Breast epithelium (tissue), 4 donors: ENCODE measurements at regions not wholly inside any gene's neighbourhood (a gene's known extent, or its start where the extent isn't known, plus 50 kb on each side); places are given as distances from the start of the nearest gene placed in this dataset.

Experiments used
- DNase-seq, 2 donors: peaks; one replicate each; pipeline ENCODE4 v3.0.0-alpha.2; 2019; ENCODE audit warnings: low spot score in 2 of 2
- H3K27ac ChIP-seq, 2 donors: fragments of 200-600 bp; sonication (generic) in 1 of 2; one replicate each; pipeline ENCODE4 v1.5.1; 2016 to 2019; ENCODE audit warnings: mild to moderate bottlenecking in 1 of 2
- H3K27me3 ChIP-seq, 2 donors: fragments of 200-600 bp; sonication (generic) in 1 of 2; one replicate each; pipeline versions ENCODE4 v1.5.1 to v1.6.0; 2017 to 2019; ENCODE audit warnings: control low read depth in 1 of 2, mild to moderate bottlenecking in 1 of 2
- H3K36me3 ChIP-seq: fragments of 200-600 bp; one replicate; pipeline ENCODE4 v1.5.1; 2019
- H3K4me1 ChIP-seq, 2 donors: fragments of 200-600 bp; sonication (generic); one replicate each; pipeline ENCODE4 v1.5.1; 2016 to 2019; ENCODE audit warnings: control low read depth in 1 of 2
- H3K4me3 ChIP-seq, 3 donors: fragments of 200-600 bp; sonication (generic); 1 replicate in 2 of 3; 2 replicates in 1 of 3; pipeline ENCODE4 v1.5.1; 2016 to 2019; ENCODE audit warnings: mild to moderate bottlenecking in 3 of 3, moderate library complexity in 2 of 3
- H3K9me3 ChIP-seq, 2 donors: fragments of 200-600 bp; sonication (generic) in 1 of 2; one replicate each; pipeline ENCODE4 v1.5.1; 2016 to 2019; ENCODE audit warnings: control low read depth in 1 of 2
- CTCF ChIP-seq, 3 donors: fragments of 450-650 bp; IDR thresholded peaks; one replicate each; pipeline ENCODE4 v1.5.1; 2016 to 2017; ENCODE audit warnings: antibody characterized with exemption in 3 of 3, mild to moderate bottlenecking in 3 of 3, moderate library complexity in 3 of 3
- POLR2A ChIP-seq: fragments of 450-650 bp; IDR thresholded peaks from one replicate; pipeline ENCODE4 v1.6.1; 2016; ENCODE audit warnings: antibody characterized with exemption, mild to moderate bottlenecking, moderate library complexity
- POLR2AphosphoS5 ChIP-seq, 3 donors: sonication (generic); formaldehyde crosslinking; IDR thresholded peaks; one replicate each; pipeline ENCODE4 v1.6.1; 2017; ENCODE audit warnings: antibody characterized with exemption in 3 of 3
- intact Hi-C: fragments of 100-400 bp; cut with DNase I; formaldehyde crosslinking; loops from one replicate; pipeline ENCODE4 v1.15.1; 2023; ENCODE audit warnings: low total_unique reads

- Histone ChIP-seq H3K4me3 (no peak overlapping the region), H3K36me3 (no peaks in the 10 kb centered on the region), H3K27ac (no peak overlapping the region), H3K27me3 (no peaks in the 10 kb centered on the region), H3K4me1 (no peaks in the 10 kb centered on the region), H3K9me3 (no peaks in the 10 kb centered on the region)
- TF ChIP-seq POLR2AphosphoS5 (IDR thresholded peaks at IDR 0.05) (no peak), CTCF (IDR thresholded peaks at IDR 0.05) (no peak)
- no peak for DNase-seq
- intact Hi-C loops, result no loop called here
These were observed 471.6 kb upstream of the FOXG1 start for GRCh38 chr14:28294834-28295440.

GRCh38 chr14:28297559-28297958 is 469.0 kb upstream of the FOXG1 start:
- Histone ChIP-seq H3K4me3 (no peak overlapping the region), H3K27ac (no peak overlapping the region), H3K27me3 (no peaks in the 10 kb centered on the region), H3K36me3 (no peaks in the 10 kb centered on the region), H3K4me1 (no peaks in the 10 kb centered on the region), H3K9me3 (peaks cover 0 to 8% of the 10 kb centered on the region in 2 donors)
- no peak for TF ChIP-seq POLR2A
- TF ChIP-seq POLR2AphosphoS5 (IDR thresholded peaks at IDR 0.05), result no peak
- no peak for TF ChIP-seq CTCF (IDR thresholded peaks at IDR 0.05)
- intact Hi-C loops, result no loop called here
- no peak for DNase-seq

- no peak for TF ChIP-seq POLR2A
- no peak for TF ChIP-seq CTCF (IDR thresholded peaks at IDR 0.05)
- TF ChIP-seq POLR2AphosphoS5 (IDR thresholded peaks at IDR 0.05), result no peak
- Histone ChIP-seq H3K36me3 (no peaks in the 10 kb centered on the region), H3K4me1 (no peaks in the 10 kb centered on the region), H3K4me3 (no peak overlapping the region), H3K27ac (no peak overlapping the region), H3K9me3 (peaks cover 0 to 8% of the 10 kb centered on the region in 2 donors), H3K27me3 (no peaks in the 10 kb centered on the region)
- intact Hi-C loops, result no loop called here
- no peak for DNase-seq
These were observed 468.4 kb upstream of the FOXG1 start for GRCh38 chr14:28298156-28298555.

- Histone ChIP-seq H3K9me3 (peaks cover 0 to 8% of the 10 kb centered on the region in 2 donors), H3K27ac (no peak overlapping the region), H3K27me3 (no peaks in the 10 kb centered on the region), H3K4me1 (no peaks in the 10 kb centered on the region), H3K4me3 (no peak overlapping the region), H3K36me3 (no peaks in the 10 kb centered on the region)
- intact Hi-C loops, result no loop called here
- DNase-seq, result no peak
- TF ChIP-seq POLR2AphosphoS5 (IDR thresholded peaks at IDR 0.05), result no peak
- TF ChIP-seq POLR2A, result no peak
- TF ChIP-seq CTCF (IDR thresholded peaks at IDR 0.05), result no peak
These were observed 467.4 kb upstream of the FOXG1 start for GRCh38 chr14:28299227-28299626.

GRCh38 chr14:28300356-28300755 is 466.2 kb upstream of the FOXG1 start:
- no peak overlapping the region for H3K4me3 ChIP-seq
- H3K4me1 ChIP-seq, result no peaks in the 10 kb centered on the region
- H3K27me3 ChIP-seq, result no peaks in the 10 kb centered on the region
- no peak for DNase-seq
- H3K27ac ChIP-seq, result no peak overlapping the region
- TF ChIP-seq POLR2A (no peak), CTCF (IDR thresholded peaks at IDR 0.05) (no peak), POLR2AphosphoS5 (IDR thresholded peaks at IDR 0.05) (no peak)
- H3K36me3 ChIP-seq, result no peaks in the 10 kb centered on the region
- peaks cover 0 to 8% of the 10 kb centered on the region in 2 donors for H3K9me3 ChIP-seq
- intact Hi-C loops, result no loop called here
